HepG2 (cell line): ENCODE measurements at regions not wholly inside any gene's neighbourhood (a gene's known extent, or its start where the extent isn't known, plus 50 kb on each side); places are given as distances from the start of the nearest gene placed in this dataset.

Source experiments
- ATAC-seq: fragments of 200-7000 bp; cut with Tn5 transposase; 3 replicates; pipeline ENCODE4 v1.9.1; 2020; ENCODE audit warnings: mild to moderate bottlenecking, moderate library complexity
- BruUV-seq: library from RNA; stranded (reverse); fragments of 400-500 nt; replicated peaks from 2 replicates; lab custom pipeline; 2021; lab: Mats Ljungman, UMichigan
- CTCF ChIA-PET: fragments of 300-600 bp; formaldehyde crosslinking; extraction: SDS; loops from one replicate; lab custom pipeline; 2021; ENCODE audit warnings: low total read pairs, inconsistent platforms, low intra/inter-chr PET ratio; lab: Yijun Ruan, JAX
- POLR2A ChIA-PET: fragments of 350-600 bp; sonication (Branson Sonifier 250); formaldehyde crosslinking; loops from one replicate; lab custom pipeline; 2020; ENCODE audit warnings: antibody characterized with exemption, inconsistent platforms; lab: Yijun Ruan, JAX
- DNase-seq: peaks from one replicate; pipeline ENCODE4 v3.0.0-alpha.2; 2015; ENCODE audit warnings: low spot score
- FAIRE-seq: peaks from 3 replicates; lab custom pipeline; 2011; peaks lifted over from hg19 to GRCh38; lab: Jason Lieb, UNC
- H2AFZ ChIP-seq: one replicate; pipeline ENCODE4 v1.6.1; 2011; ENCODE audit warnings: low read length, inconsistent platforms
- H3K27ac ChIP-seq: fragments of 300-600 bp; 3 replicates; pipeline ENCODE4 v1.8.0; 2011; ENCODE audit warnings: mixed run types, mild to moderate bottlenecking, mixed read lengths, low read length, inconsistent platforms; ENCODE audit not compliant: insufficient read depth; ENCODE audit errors: extremely low read length
- H3K27me3 ChIP-seq, 2 experiments: fragments of 200-600 bp in 1 of 2; 2 replicates in 1 of 2; 3 replicates in 1 of 2; pipeline versions ENCODE4 v1.6.0 to v1.8.0; 2011; ENCODE audit warnings: low read length in 2 of 2, mild to moderate bottlenecking in 2 of 2, moderate library complexity in 2 of 2, inconsistent platforms in 1 of 2; ENCODE audit not compliant: insufficient read depth in 2 of 2, control insufficient read depth in 1 of 2
- H3K36me3 ChIP-seq, 2 experiments: fragments of 200-600 bp in 1 of 2; replicated peaks in 1 of 2; 2 replicates in 1 of 2; 3 replicates in 1 of 2; pipeline versions ENCODE4 v1.5.1 to v1.8.0; 2011; ENCODE audit warnings: low read length in 2 of 2, inconsistent platforms in 1 of 2; ENCODE audit not compliant: insufficient read depth in 2 of 2, control insufficient read depth in 1 of 2
- H3K4me1 ChIP-seq: 2 replicates; pipeline ENCODE4 v1.5.1; 2012; ENCODE audit warnings: low read length, inconsistent platforms; ENCODE audit not compliant: insufficient read depth
- H3K4me2 ChIP-seq: 2 replicates; pipeline ENCODE4 v1.6.0; 2011; ENCODE audit warnings: low read depth, low read length, inconsistent platforms
- H3K4me3 ChIP-seq, 3 experiments: fragments of 200-600 bp in 1 of 3; sonication (generic), shearing (Covaris generic) in 1 of 3; replicated peaks in 1 of 3; 2 replicates each; pipeline ENCODE4 v1.5.1; 2011 to 2016; ENCODE audit warnings: low read length in 3 of 3, inconsistent platforms in 2 of 3, low read depth in 2 of 3, mild to moderate bottlenecking in 2 of 3, control low read depth in 1 of 3, mixed read lengths in 1 of 3; ENCODE audit not compliant: insufficient read depth in 1 of 3
- H3K79me2 ChIP-seq: one replicate; pipeline ENCODE4 v1.6.1; 2011; ENCODE audit warnings: low read length, inconsistent platforms; ENCODE audit not compliant: insufficient read depth
- H3K9ac ChIP-seq: 2 replicates; pipeline ENCODE4 v1.6.0; 2011; ENCODE audit warnings: mild to moderate bottlenecking, low read depth, low read length, inconsistent platforms; ENCODE audit not compliant: insufficient read depth
- H3K9me3 ChIP-seq: 2 replicates; pipeline ENCODE4 v1.5.1; 2012; ENCODE audit warnings: mild to moderate bottlenecking, low read length
- H4K20me1 ChIP-seq: 2 replicates; pipeline ENCODE4 v1.6.0; 2011; ENCODE audit warnings: inconsistent platforms, mild to moderate bottlenecking, low read length, moderate library complexity; ENCODE audit not compliant: insufficient read depth
- CEBPB ChIP-seq: IDR thresholded peaks from 2 replicates; pipeline ENCODE4 v1.6.1; 2011; ENCODE audit warnings: low read depth, low read length, improper control_type of control experiment, borderline replicate concordance
- KMT2B ChIP-seq: IDR thresholded peaks from 2 replicates; pipeline ENCODE4 v1.6.1; 2016; ENCODE audit warnings: missing genetic modification reagents, missing compliant biosample characterization
- MIER3 ChIP-seq: IDR thresholded peaks from 2 replicates; pipeline ENCODE4 v1.6.1; 2016; ENCODE audit warnings: missing compliant biosample characterization, borderline replicate concordance
- MYC ChIP-seq: sonication (generic); formaldehyde crosslinking; IDR thresholded peaks from 2 replicates; pipeline ENCODE4 v1.9.0; 2021; ENCODE audit warnings: missing genetic modification reagents, borderline replicate concordance
- NR3C1 ChIP-seq: sonication (generic); formaldehyde crosslinking; IDR thresholded peaks from 2 replicates; pipeline ENCODE4 v1.4.0; 2020; ENCODE audit warnings: missing genetic modification reagents
- POLR2G ChIP-seq: fragments of 200-400 bp; formaldehyde crosslinking; IDR thresholded peaks from 2 replicates; pipeline ENCODE4 v1.6.1; 2018; ENCODE audit warnings: mild to moderate bottlenecking, low read depth, low read length, moderate library complexity
- PRDM4 ChIP-seq: sonication (generic); formaldehyde crosslinking; IDR thresholded peaks from 2 replicates; pipeline ENCODE4 v1.9.0; 2021; ENCODE audit warnings: missing genetic modification reagents, borderline replicate concordance
- TBX2 ChIP-seq: sonication (generic); formaldehyde crosslinking; IDR thresholded peaks from 2 replicates; pipeline ENCODE4 v1.5.0; 2020; ENCODE audit warnings: missing genetic modification reagents, mild to moderate bottlenecking, borderline replicate concordance
- TIGD3 ChIP-seq: sonication (generic); formaldehyde crosslinking; IDR thresholded peaks from 2 replicates; pipeline ENCODE4 v1.5.1; 2020; ENCODE audit warnings: mild to moderate bottlenecking, missing genetic modification reagents, borderline replicate concordance
- ZBTB2 ChIP-seq: sonication (generic); formaldehyde crosslinking; IDR thresholded peaks from 2 replicates; pipeline ENCODE4 v1.8.0; 2022; ENCODE audit warnings: low read depth, missing genetic modification reagents
- ZNF282 ChIP-seq: fragments of 450-650 bp; IDR thresholded peaks from 2 replicates; pipeline ENCODE4 v1.6.1; 2018; ENCODE audit not compliant: partially characterized antibody
- ZNF562 ChIP-seq: sonication (generic); formaldehyde crosslinking; IDR thresholded peaks from 2 replicates; pipeline ENCODE4 v1.8.0; 2022; ENCODE audit warnings: missing genetic modification reagents, borderline replicate concordance
- ZNF564 ChIP-seq: sonication (generic); formaldehyde crosslinking; IDR thresholded peaks from 2 replicates; pipeline ENCODE4 v1.8.1; 2023; ENCODE audit warnings: mild to moderate bottlenecking, missing genetic modification reagents
- ZNF710 ChIP-seq: sonication (generic); formaldehyde crosslinking; IDR thresholded peaks from 2 replicates; pipeline ENCODE4 v1.5.0; 2020; ENCODE audit warnings: mild to moderate bottlenecking, missing genetic modification reagents, borderline replicate concordance
- ZNF766 ChIP-seq: sonication (generic); formaldehyde crosslinking; IDR thresholded peaks from 2 replicates; pipeline ENCODE4 v1.5.0; 2020; ENCODE audit warnings: missing genetic modification reagents, borderline replicate concordance
- WGBS: methylation state at CpG from one replicate; pipeline ENCODE4 v1.1.6; 2017; ENCODE audit warnings: low lambda C conversion rate; 5-methylcytosine and 5-hydroxymethylcytosine counted together
- in situ Hi-C: cut with HindIII; loops from 2 replicates; pipeline ENCODE4 v1.10.0; 2017; ENCODE audit warnings: low pct_unique_long_range_greater_than_20kb; ENCODE audit not compliant: extremely low pct_ligation_motif_present
- intact Hi-C: fragments of 100-400 bp; cut with micrococcal nuclease; formaldehyde crosslinking; loops from one replicate; pipeline ENCODE4 v1.10.0; 2022; ENCODE audit not compliant: unreplicated experiment

DNA sequence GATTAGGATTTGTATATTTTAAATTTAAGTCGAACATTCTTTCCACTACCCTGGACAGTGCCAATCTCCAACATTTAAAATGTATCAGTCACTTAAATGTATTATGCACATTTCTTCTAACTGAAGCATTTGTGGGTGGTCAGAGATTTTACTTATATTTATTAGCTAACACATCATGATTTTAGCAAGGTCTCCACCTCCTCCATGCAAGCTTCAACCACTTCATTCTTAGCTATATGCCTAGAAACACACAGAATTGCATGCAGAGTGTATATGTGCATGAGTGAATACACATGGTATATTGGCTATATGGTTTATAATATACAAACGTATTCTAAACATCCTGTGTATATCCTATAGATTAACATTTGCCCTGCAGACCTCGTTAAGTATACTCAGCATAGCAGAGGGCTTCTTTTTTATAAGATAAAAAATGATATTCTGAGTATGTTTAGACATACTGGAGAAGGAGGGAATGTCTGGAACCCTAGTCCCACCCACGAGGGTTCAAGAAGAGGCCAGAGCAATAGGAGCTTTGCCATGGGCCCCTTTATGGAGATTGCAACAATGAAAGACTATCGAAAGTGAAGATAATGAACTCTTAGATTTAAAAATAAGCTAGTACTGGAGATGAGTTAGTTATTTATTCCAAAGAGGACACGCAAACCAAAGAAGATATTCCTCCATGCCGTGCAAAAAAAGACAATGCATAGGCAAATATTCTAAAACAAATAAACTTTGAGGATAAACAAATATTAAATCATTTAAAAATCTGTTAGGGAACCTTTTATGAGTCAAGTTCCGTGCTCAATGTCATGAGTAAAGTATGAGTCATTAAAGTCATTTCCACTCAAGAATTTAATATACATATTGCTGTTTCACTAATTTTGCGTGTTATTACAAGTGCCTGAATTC, 480.4 kb downstream of the SIPA1L2 start:
- ATAC-seq, result no peak
- intact Hi-C loops, result no loop called here
- TF ChIP-seq CEBPB, result no peak
- no peak for TF ChIP-seq TBX2 (CRISPR knock-in tag)
- no peak for TF ChIP-seq MYC (CRISPR knock-in tag)
- TF ChIP-seq MIER3, result no peak
- no peak for TF ChIP-seq PRDM4 (CRISPR knock-in tag)
- TF ChIP-seq ZNF710 (CRISPR knock-in tag), result no peak
- TF ChIP-seq ZNF564 (CRISPR knock-in tag), result no peak
- no peak for TF ChIP-seq ZNF766 (CRISPR knock-in tag)
- no peak for TF ChIP-seq NR3C1 (CRISPR knock-in tag)
- TF ChIP-seq TIGD3 (CRISPR knock-in tag), result no peak
- no peak for TF ChIP-seq KMT2B
- TF ChIP-seq ZNF282, result no peak
- TF ChIP-seq POLR2G, result no peak
- TF ChIP-seq ZBTB2, result no peak
- TF ChIP-seq ZNF562 (CRISPR knock-in tag), result no peak

More for the DNA sequence above, 480.4 kb downstream of the SIPA1L2 start:
- H3K9me3 ChIP-seq, result no peaks in the 10 kb centered on the region
- H3K79me2 ChIP-seq, result no peaks in the 10 kb centered on the region
- H3K27me3 ChIP-seq, result 0 out of 5 replicates have a peak, but pooled peaks cover 0 to 1% of the 10 kb centered on the region in 2 experiments
- ChIA-PET CTCF (no interaction called here), POLR2A (interaction anchor here (0.7 kb wide), 1 partner anchor 114 kb away, joined by 3 read pairs; no protein-coding TSS in a partner anchor)
- H3K4me2 ChIP-seq, result no peak overlapping the region
- 2% methylated on average over 9 of the region's 9 CpGs for WGBS
- H3K4me3 ChIP-seq, result no peak overlapping the region
- no peaks in the 10 kb centered on the region for H3K36me3 ChIP-seq
- BruUV-seq, result no TSS peak
- H3K4me1 ChIP-seq, result no peaks in the 10 kb centered on the region
- in situ Hi-C loops, result no loop called here
- no peak for DNase-seq
- no peak for FAIRE-seq
- H2AFZ ChIP-seq, result no peak overlapping the region
- no peak overlapping the region for H3K27ac ChIP-seq
- H3K9ac ChIP-seq, result no peak overlapping the region
- no peaks in the 10 kb centered on the region for H4K20me1 ChIP-seq
